SK-N-MC (cell line): ENCODE measurements at regions not wholly inside any gene's neighbourhood (a gene's known extent, or its start where the extent isn't known, plus 50 kb on each side); places are given as distances from the start of the nearest gene placed in this dataset.

ENCODE experiments used
- EZH2 ChIP-seq: fragments of 200-600 bp; sonication (generic); IDR thresholded peaks from one replicate; pipeline ENCODE4 v1.6.1; 2017; ENCODE audit warnings: antibody characterized with exemption
- POLR2AphosphoS5 ChIP-seq: IDR thresholded peaks from 2 replicates; pipeline ENCODE4 v1.6.1; 2012; ENCODE audit warnings: mild to moderate bottlenecking, low read depth, low read length, borderline replicate concordance

GRCh38 chr11:70846781-70847655 lies 405.4 kb downstream of the SHANK2 start:
- no peak for TF ChIP-seq POLR2AphosphoS5
- no peak for TF ChIP-seq EZH2
